ENCODE measurements at regions not wholly inside any gene's neighbourhood (a gene's known extent, or its start where the extent isn't known, plus 50 kb on each side); places are given as distances from the start of the nearest gene placed in this dataset.

DNA sequence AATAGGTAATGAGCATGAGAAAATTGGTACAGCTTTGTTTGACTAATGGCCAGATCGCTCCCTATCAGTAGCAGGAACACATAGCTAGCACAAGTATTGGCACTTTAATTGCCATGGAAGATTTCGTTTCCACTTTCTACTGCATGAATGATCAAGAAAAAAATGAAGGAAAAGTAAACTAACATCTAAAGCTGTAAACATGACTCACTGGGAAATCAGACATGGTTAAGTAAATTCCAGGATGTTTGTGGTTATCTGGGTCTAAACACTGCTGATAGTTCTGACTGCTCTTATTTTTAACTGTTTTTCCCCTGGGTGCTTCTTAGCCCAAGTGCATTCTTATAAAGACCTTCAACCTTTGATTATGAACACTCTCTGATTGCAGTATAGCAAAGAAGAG, 388.9 kb downstream of the NR2F1-AS1 start:
- no peak overlapping the region for H3K27ac ChIP-seq (ENCODE audit: low read depth, low read length, poor library complexity, severe bottlenecking)
- no peaks in the 10 kb centered on the region for H4K20me1 ChIP-seq (ENCODE audit: insufficient read depth, low read length)
- no peaks in the 10 kb centered on the region for H3K27me3 ChIP-seq (ENCODE audit: insufficient read depth, low read length)
- no peak overlapping the region for H3K4me3 ChIP-seq (ENCODE audit: low read depth, low read length, poor library complexity, severe bottlenecking)
- H2AFZ ChIP-seq (ENCODE audit: low read length), result no peak overlapping the region
- no peak overlapping the region for H3K4me2 ChIP-seq (ENCODE audit: low read length)
- no peaks in the 10 kb centered on the region for H3K36me3 ChIP-seq (ENCODE audit: insufficient read depth, low read length)
- TF ChIP-seq, protein P1, sequence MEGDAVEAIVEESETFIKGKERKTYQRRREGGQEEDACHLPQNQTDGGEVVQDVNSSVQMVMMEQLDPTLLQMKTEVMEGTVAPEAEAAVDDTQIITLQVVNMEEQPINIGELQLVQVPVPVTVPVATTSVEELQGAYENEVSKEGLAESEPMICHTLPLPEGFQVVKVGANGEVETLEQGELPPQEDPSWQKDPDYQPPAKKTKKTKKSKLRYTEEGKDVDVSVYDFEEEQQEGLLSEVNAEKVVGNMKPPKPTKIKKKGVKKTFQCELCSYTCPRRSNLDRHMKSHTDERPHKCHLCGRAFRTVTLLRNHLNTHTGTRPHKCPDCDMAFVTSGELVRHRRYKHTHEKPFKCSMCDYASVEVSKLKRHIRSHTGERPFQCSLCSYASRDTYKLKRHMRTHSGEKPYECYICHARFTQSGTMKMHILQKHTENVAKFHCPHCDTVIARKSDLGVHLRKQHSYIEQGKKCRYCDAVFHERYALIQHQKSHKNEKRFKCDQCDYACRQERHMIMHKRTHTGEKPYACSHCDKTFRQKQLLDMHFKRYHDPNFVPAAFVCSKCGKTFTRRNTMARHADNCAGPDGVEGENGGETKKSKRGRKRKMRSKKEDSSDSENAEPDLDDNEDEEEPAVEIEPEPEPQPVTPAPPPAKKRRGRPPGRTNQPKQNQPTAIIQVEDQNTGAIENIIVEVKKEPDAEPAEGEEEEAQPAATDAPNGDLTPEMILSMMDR (IDR thresholded peaks at IDR 0.05; ENCODE audit: low read length), result no peak
- no peak for TF ChIP-seq EZH2 (IDR thresholded peaks at IDR 0.05; ENCODE audit: borderline replicate concordance, low read length)
- no peaks in the 10 kb centered on the region for H3F3A ChIP-seq (ENCODE audit: insufficient read depth, low read length)
- H3K9ac ChIP-seq (ENCODE audit: low read length), result no peak overlapping the region
- no peaks in the 10 kb centered on the region for H3K9me3 ChIP-seq (ENCODE audit: low read length)
- no peaks in the 10 kb centered on the region for H3K9me2 ChIP-seq (ENCODE audit: low read depth, low read length)
- no peaks in the 10 kb centered on the region for H3K4me1 ChIP-seq (ENCODE audit: insufficient read depth, low read length, severe bottlenecking)
- no peaks in the 10 kb centered on the region for H3K79me2 ChIP-seq (ENCODE audit: insufficient read depth, low read length)

DNA sequence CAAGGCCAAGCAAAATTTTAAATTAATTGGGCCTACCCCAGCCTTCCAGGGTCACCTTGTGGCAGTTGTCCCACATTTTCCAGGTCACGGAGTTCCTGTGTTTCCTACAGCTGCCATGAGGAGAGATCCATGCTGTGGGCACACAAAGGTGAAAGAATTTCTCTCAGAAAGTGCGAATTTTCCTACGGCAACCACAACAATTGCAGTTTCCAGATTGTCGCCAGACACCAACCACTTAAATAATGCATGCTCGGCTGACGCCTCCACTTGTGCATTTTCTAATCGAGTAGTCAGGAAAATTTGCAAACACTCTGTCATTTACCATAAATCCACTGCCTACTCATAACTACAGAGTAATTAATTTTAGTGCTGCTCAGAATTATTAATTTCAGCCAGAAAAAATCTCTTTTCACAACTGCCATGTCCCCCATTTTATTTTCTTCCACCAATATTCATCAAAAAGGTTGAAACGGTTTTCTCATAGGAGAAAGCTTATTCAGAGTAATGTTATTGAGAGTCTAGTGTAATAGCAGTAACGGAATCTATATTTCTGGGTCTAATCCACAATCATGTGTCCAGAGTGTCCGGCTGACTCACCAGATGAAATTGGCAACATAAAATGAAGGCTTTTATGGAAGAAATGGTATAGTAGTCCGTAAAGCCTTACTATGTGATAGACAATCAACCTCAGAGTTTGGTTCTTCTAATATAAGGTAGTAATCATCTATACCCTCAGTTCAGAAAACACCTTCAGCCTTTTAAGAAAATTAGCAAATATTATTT, 389.8 kb downstream of the NR2F1-AS1 start:
- H3K9ac ChIP-seq (ENCODE audit: low read length), result no peak overlapping the region
- H3K27ac ChIP-seq (ENCODE audit: low read depth, low read length, poor library complexity, severe bottlenecking), result no peak overlapping the region

DNA sequence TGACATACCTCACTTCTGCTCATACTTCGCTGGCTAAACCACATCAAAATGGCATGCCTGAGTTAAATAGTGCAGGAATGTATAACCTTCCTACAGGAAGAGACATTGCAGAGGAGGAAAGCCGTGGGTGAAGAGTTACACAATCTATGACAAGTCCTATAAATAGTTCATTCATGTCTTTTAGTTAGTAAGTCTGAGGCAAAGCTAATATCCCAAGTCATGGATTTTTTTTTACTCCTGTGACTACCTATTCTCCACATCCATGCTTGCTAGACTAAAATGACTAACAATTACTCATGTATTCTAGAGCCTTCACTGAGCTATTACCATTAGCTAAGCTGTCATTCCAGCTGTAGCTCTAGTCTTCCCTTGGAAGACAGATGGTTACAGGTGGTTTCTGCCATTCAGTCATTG, 391.3 kb downstream of the NR2F1-AS1 start:
- H3K4me1 ChIP-seq (ENCODE audit: insufficient read depth, low read length, severe bottlenecking), result no peaks in the 10 kb centered on the region
- no peaks in the 10 kb centered on the region for H3F3A ChIP-seq (ENCODE audit: insufficient read depth, low read length)
- no peak overlapping the region for H3K27ac ChIP-seq (ENCODE audit: low read depth, low read length, poor library complexity, severe bottlenecking)
- H3K36me3 ChIP-seq (ENCODE audit: insufficient read depth, low read length), result no peaks in the 10 kb centered on the region
- H4K20me1 ChIP-seq (ENCODE audit: insufficient read depth, low read length), result no peaks in the 10 kb centered on the region
- H3K4me2 ChIP-seq (ENCODE audit: low read length), result no peak overlapping the region
- no peak overlapping the region for H3K4me3 ChIP-seq (ENCODE audit: low read depth, low read length, poor library complexity, severe bottlenecking)
- H3K79me2 ChIP-seq (ENCODE audit: insufficient read depth, low read length), result no peaks in the 10 kb centered on the region
- H3K9ac ChIP-seq (ENCODE audit: low read length), result no peak overlapping the region
- no peaks in the 10 kb centered on the region for H3K27me3 ChIP-seq (ENCODE audit: insufficient read depth, low read length)
- TF ChIP-seq, protein P1 (IDR thresholded peaks at IDR 0.05; ENCODE audit: low read length), result no peak
- no peak for TF ChIP-seq EZH2 (IDR thresholded peaks at IDR 0.05; ENCODE audit: borderline replicate concordance, low read length)
- H2AFZ ChIP-seq (ENCODE audit: low read length), result no peak overlapping the region
- no peaks in the 10 kb centered on the region for H3K9me2 ChIP-seq (ENCODE audit: low read depth, low read length)
- no peaks in the 10 kb centered on the region for H3K9me3 ChIP-seq (ENCODE audit: low read length)

More for the DNA sequence above, 389.8 kb downstream of the NR2F1-AS1 start:
- H3K9me3 ChIP-seq (ENCODE audit: low read length), result no peaks in the 10 kb centered on the region
- no peak overlapping the region for H3K4me3 ChIP-seq (ENCODE audit: low read depth, low read length, poor library complexity, severe bottlenecking)
- H3K27me3 ChIP-seq (ENCODE audit: insufficient read depth, low read length), result no peaks in the 10 kb centered on the region
- H3K79me2 ChIP-seq (ENCODE audit: insufficient read depth, low read length), result no peaks in the 10 kb centered on the region
- H3K4me1 ChIP-seq (ENCODE audit: insufficient read depth, low read length, severe bottlenecking), result no peaks in the 10 kb centered on the region
- no peak overlapping the region for H3K4me2 ChIP-seq (ENCODE audit: low read length)
- H3K9me2 ChIP-seq (ENCODE audit: low read depth, low read length), result no peaks in the 10 kb centered on the region
- no peaks in the 10 kb centered on the region for H3F3A ChIP-seq (ENCODE audit: insufficient read depth, low read length)
- no peaks in the 10 kb centered on the region for H3K36me3 ChIP-seq (ENCODE audit: insufficient read depth, low read length)
- no peak overlapping the region for H2AFZ ChIP-seq (ENCODE audit: low read length)
- H4K20me1 ChIP-seq (ENCODE audit: insufficient read depth, low read length), result no peaks in the 10 kb centered on the region
- TF ChIP-seq, protein P1 (IDR thresholded peaks at IDR 0.05; ENCODE audit: low read length), result no peak

Data from OCI-LY1 (cell line).